B cell (primary cell): ENCODE measurements at regions not wholly inside any gene's neighbourhood (a gene's known extent, or its start where the extent isn't known, plus 50 kb on each side); places are given as distances from the start of the nearest gene placed in this dataset.

Source experiments
- ATAC-seq: fragments of 200-7000 bp; cut with Tn5 transposase; one replicate; pipeline ENCODE4 v1.10.0; 2021; ENCODE audit warnings: low read depth, mild to moderate bottlenecking, moderate number of reproducible peaks, moderate library complexity
- CTCF ChIA-PET: fragments of 350-600 bp; sonication (Branson Sonifier 250); formaldehyde crosslinking; loops from one replicate; lab custom pipeline; 2021; ENCODE audit warnings: antibody characterized with exemption, inconsistent platforms; lab: Charles Lee
- POLR2A ChIA-PET: fragments of 350-600 bp; sonication (Branson Sonifier 250); formaldehyde crosslinking; loops from one replicate; lab custom pipeline; 2021; ENCODE audit warnings: antibody characterized with exemption; lab: Charles Lee
- DNase-seq: peaks from one replicate; pipeline ENCODE4 v3.0.0; 2013
- H2AFZ ChIP-seq: 2 replicates; pipeline ENCODE4 v1.6.1; 2012; ENCODE audit warnings: mild to moderate bottlenecking, low read depth, low read length; ENCODE audit not compliant: insufficient read depth, poor library complexity, severe bottlenecking
- H3K27ac ChIP-seq, 2 donors: 1 replicate in 1 of 2; 2 replicates in 1 of 2; pipeline ENCODE4 v1.5.1; 2012 to 2013; ENCODE audit warnings: low read length in 2 of 2, mild to moderate bottlenecking in 2 of 2, moderate library complexity in 1 of 2
- H3K27me3 ChIP-seq, 4 experiments: fragments of 200-600 bp in 1 of 4; sonication (generic) in 1 of 4; replicated peaks in 1 of 4; 1 replicate in 2 of 4; 2 replicates in 2 of 4; pipeline versions ENCODE4 v1.6.1 to v1.7.0; 2013 to 2016; ENCODE audit warnings: low read length in 3 of 4, mild to moderate bottlenecking in 2 of 4, mixed read lengths in 1 of 4, moderate library complexity in 1 of 4; ENCODE audit not compliant: insufficient read depth in 4 of 4, control insufficient read depth in 3 of 4; ENCODE audit errors: control extremely low read depth in 1 of 4
- H3K36me3 ChIP-seq, 2 experiments: replicated peaks in 1 of 2; 1 replicate in 1 of 2; 2 replicates in 1 of 2; pipeline versions ENCODE4 v1.6.1 to v1.7.1; 2013; ENCODE audit warnings: low read length in 1 of 2; ENCODE audit not compliant: insufficient read depth in 2 of 2, control insufficient read depth in 1 of 2; ENCODE audit errors: control extremely low read depth in 1 of 2, extremely low read depth in 1 of 2
- H3K4me1 ChIP-seq, 2 donors: fragments of 200-600 bp in 1 of 2; sonication (generic) in 1 of 2; 1 replicate in 1 of 2; 2 replicates in 1 of 2; pipeline versions ENCODE4 v1.5.1 to v1.6.1; 2013 to 2017; ENCODE audit warnings: low read length in 2 of 2; ENCODE audit not compliant: control insufficient read depth in 2 of 2, insufficient read depth in 2 of 2
- H3K4me2 ChIP-seq: replicated peaks from 2 replicates; pipeline ENCODE3; 2012; ENCODE audit warnings: mild to moderate bottlenecking, low read depth, low read length; ENCODE audit not compliant: poor library complexity, severe bottlenecking
- H3K4me3 ChIP-seq, 5 experiments: fragments of 200-600 bp in 1 of 5; sonication (generic) in 1 of 5; 1 replicate in 3 of 5; 2 replicates in 2 of 5; pipeline versions ENCODE4 v1.5.1 to v1.7.0; 2011 to 2016; ENCODE audit warnings: low read length in 4 of 5, mild to moderate bottlenecking in 4 of 5, low read depth in 2 of 5, control low read depth in 1 of 5, moderate library complexity in 1 of 5; ENCODE audit not compliant: insufficient read depth in 1 of 5; ENCODE audit errors: control extremely low read depth in 1 of 5, extremely low read depth in 1 of 5
- H3K79me2 ChIP-seq: fragments of 200-600 bp; sonication (generic); one replicate; pipeline ENCODE4 v1.6.0; 2016; ENCODE audit warnings: low read length; ENCODE audit not compliant: control insufficient read depth, insufficient read depth
- H3K9ac ChIP-seq: fragments of 200-600 bp; sonication (generic); 2 replicates; pipeline ENCODE4 v1.6.1; 2017; ENCODE audit warnings: mild to moderate bottlenecking, low read length, moderate library complexity
- H3K9me3 ChIP-seq, 3 donors: one replicate each; pipeline versions ENCODE4 v1.6.1 to v1.7.1; 2013; ENCODE audit warnings: low read length in 2 of 3; ENCODE audit not compliant: control insufficient read depth in 2 of 3, insufficient read depth in 1 of 3; ENCODE audit errors: control extremely low read depth in 1 of 3
- H4K20me1 ChIP-seq: 2 replicates; pipeline ENCODE4 v1.6.0; 2012; ENCODE audit warnings: mild to moderate bottlenecking, low read length; ENCODE audit not compliant: insufficient read depth, control insufficient read depth, poor library complexity, severe bottlenecking
- H3K27ac Mint-ChIP-seq: one replicate; pipeline ENCODE4 v1.8.0; 2021; ENCODE audit warnings: mixed read lengths
- H3K27me3 Mint-ChIP-seq: one replicate; pipeline ENCODE4 v1.8.0; 2021; ENCODE audit warnings: mixed read lengths
- H3K4me1 Mint-ChIP-seq: one replicate; pipeline ENCODE4 v1.8.0; 2021; ENCODE audit warnings: mixed read lengths
- H3K4me3 Mint-ChIP-seq: one replicate; pipeline ENCODE4 v1.8.0; 2021; ENCODE audit warnings: mixed read lengths
- H3K9me3 Mint-ChIP-seq: one replicate; pipeline ENCODE4 v1.8.0; 2022; ENCODE audit warnings: mixed read lengths; ENCODE audit not compliant: insufficient read depth
- EZH2 ChIP-seq: IDR thresholded peaks from 2 replicates; pipeline ENCODE4 v1.6.1; 2012; ENCODE audit warnings: borderline replicate concordance, low read depth, mild to moderate bottlenecking, moderate library complexity, low read length; ENCODE audit not compliant: insufficient read depth, poor library complexity, severe bottlenecking
- WGBS: methylation state at CpG from one replicate; pipeline ENCODE4 v1.1.5; 2013; ENCODE audit warnings: missing lambda C conversion rate; ENCODE audit not compliant: insufficient coverage; 5-methylcytosine and 5-hydroxymethylcytosine counted together
- intact Hi-C: fragments of 100-400 bp; cut with micrococcal nuclease; formaldehyde crosslinking; loops from one replicate; pipeline ENCODE4 v1.10.0; 2022
- TF ChIP-seq, protein P1 (sequence below): fragments of 200-600 bp; IDR thresholded peaks from one replicate; pipeline ENCODE4 v1.8.0; 2022; ENCODE audit warnings: antibody characterized with exemption, mild to moderate bottlenecking

DNA sequence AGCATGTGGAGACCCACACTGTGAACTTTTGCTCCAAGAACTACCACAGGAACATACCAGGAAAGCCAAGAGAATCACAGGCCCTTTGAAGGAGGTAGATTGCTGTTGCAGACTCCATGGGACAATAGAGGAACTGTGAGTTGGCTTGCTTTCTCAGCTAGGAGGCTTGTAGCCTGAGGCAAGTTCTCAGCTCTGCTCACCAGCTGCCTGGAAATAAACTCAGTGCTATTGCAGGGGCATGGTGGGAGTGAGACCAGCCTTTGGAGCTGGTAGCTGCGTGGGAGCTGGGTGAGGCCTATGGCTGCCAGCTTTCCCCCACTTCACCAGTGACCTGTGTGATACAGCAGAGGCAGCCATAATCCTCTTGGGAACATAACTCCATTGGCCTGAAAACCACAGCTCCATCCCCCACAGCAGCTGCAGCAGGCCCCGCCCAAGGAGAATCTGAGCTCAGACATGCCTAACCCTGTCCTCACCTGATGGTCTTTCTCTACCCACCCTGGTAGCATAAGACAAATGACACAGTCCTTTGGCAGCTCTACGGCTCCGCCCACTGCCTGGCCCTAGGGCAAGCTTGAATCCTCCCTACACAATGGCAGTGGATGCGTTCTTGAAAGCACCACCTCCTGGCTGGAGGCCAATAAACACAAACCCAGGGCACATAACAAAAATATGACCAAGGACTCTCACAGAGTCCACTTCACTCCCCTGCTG, 389.5 kb downstream of the KIF4B start:
- Histone ChIP-seq H3K36me3 (no peaks in the 10 kb centered on the region), H3K4me2 (no peak overlapping the region), H3K4me1 (no peaks in the 10 kb centered on the region), H3K79me2 (no peaks in the 10 kb centered on the region), H3K9me3 (peaks cover 0 to 7% (median 3%) of the 10 kb centered on the region in 3 donors), H4K20me1 (no peaks in the 10 kb centered on the region), H3K4me3 (no peak overlapping the region), H3K27me3 (no peaks in the 10 kb centered on the region), H3K27ac (no peak overlapping the region), H3K9ac (no peak overlapping the region), H2AFZ (no peak overlapping the region)
- no peak for ATAC-seq
- Mint-ChIP-seq H3K4me3 (no peak overlapping the region), H3K27ac (no peak overlapping the region), H3K27me3 (peaks cover 6% of the 10 kb centered on the region), H3K4me1 (peaks cover 6% of the 10 kb centered on the region), H3K9me3 (peaks cover 9% of the 10 kb centered on the region)
- no peak for DNase-seq
- CTCF ChIA-PET, result no interaction called here
- TF ChIP-seq, protein P1, sequence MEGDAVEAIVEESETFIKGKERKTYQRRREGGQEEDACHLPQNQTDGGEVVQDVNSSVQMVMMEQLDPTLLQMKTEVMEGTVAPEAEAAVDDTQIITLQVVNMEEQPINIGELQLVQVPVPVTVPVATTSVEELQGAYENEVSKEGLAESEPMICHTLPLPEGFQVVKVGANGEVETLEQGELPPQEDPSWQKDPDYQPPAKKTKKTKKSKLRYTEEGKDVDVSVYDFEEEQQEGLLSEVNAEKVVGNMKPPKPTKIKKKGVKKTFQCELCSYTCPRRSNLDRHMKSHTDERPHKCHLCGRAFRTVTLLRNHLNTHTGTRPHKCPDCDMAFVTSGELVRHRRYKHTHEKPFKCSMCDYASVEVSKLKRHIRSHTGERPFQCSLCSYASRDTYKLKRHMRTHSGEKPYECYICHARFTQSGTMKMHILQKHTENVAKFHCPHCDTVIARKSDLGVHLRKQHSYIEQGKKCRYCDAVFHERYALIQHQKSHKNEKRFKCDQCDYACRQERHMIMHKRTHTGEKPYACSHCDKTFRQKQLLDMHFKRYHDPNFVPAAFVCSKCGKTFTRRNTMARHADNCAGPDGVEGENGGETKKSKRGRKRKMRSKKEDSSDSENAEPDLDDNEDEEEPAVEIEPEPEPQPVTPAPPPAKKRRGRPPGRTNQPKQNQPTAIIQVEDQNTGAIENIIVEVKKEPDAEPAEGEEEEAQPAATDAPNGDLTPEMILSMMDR, result no peak
- no peak for TF ChIP-seq EZH2
- POLR2A ChIA-PET, result no interaction called here
- intact Hi-C loops, result no loop called here
- WGBS, result 69% methylated on average over 4 of the region's 5 CpGs

DNA sequence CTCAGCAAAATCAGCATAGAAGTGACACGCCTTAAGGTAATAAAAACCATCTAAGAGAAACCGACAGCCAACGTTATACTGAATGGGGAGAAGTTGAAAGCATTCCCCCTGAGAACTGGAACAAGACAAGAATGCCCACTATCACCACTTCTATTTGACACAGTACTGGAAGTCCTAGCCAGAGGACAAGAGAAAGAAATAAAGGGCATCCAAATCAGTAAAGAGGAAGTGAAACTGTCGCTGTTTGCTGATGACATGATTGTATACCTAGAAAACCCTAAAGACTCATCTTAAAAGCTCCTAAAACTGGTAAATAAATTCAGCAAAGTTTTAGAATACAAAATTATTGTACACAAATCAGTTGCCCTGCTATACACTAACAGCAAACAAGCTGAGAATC, 393.3 kb downstream of the KIF4B start:
- H3K4me3 Mint-ChIP-seq, result no peak overlapping the region
- Histone ChIP-seq H3K9ac (no peak overlapping the region), H3K36me3 (no peaks in the 10 kb centered on the region), H3K9me3 (peaks cover 0 to 5% (median 3%) of the 10 kb centered on the region in 3 donors), H3K4me1 (no peaks in the 10 kb centered on the region), H3K27ac (no peak overlapping the region), H3K4me3 (no peak overlapping the region), H3K27me3 (no peaks in the 10 kb centered on the region), H4K20me1 (no peaks in the 10 kb centered on the region), H3K4me2 (no peak overlapping the region), H2AFZ (no peak overlapping the region), H3K79me2 (no peaks in the 10 kb centered on the region)
- ChIA-PET POLR2A (no interaction called here), CTCF (interaction anchor here (0.7 kb wide), 1 partner anchor 540 kb away, joined by 3 read pairs; no protein-coding TSS in a partner anchor)
- H3K4me1 Mint-ChIP-seq, result peaks cover 6% of the 10 kb centered on the region
- H3K9me3 Mint-ChIP-seq, result peaks cover 9% of the 10 kb centered on the region
- no CpG with 5 or more reads among the region's 4 CpGs for WGBS
- H3K27ac Mint-ChIP-seq, result no peak overlapping the region
- TF ChIP-seq EZH2, result no peak
- TF ChIP-seq, protein P1, result no peak
- intact Hi-C loops, result no loop called here
- no peak for ATAC-seq
- DNase-seq, result peak; percentile 28
- peaks cover 6% of the 10 kb centered on the region for H3K27me3 Mint-ChIP-seq
